HepG2 (cell line): ENCODE measurements at regions not wholly inside any gene's neighbourhood (a gene's known extent, or its start where the extent isn't known, plus 50 kb on each side); places are given as distances from the start of the nearest gene placed in this dataset.

Experiments used
- ATAC-seq: fragments of 200-7000 bp; cut with Tn5 transposase; 3 replicates; pipeline ENCODE4 v1.9.1; 2020; ENCODE audit warnings: mild to moderate bottlenecking, moderate library complexity
- BruUV-seq: library from RNA; stranded (reverse); fragments of 400-500 nt; replicated peaks from 2 replicates; lab custom pipeline; 2021; lab: Mats Ljungman, UMichigan
- CTCF ChIA-PET: fragments of 300-600 bp; formaldehyde crosslinking; extraction: SDS; loops from one replicate; lab custom pipeline; 2021; ENCODE audit warnings: low total read pairs, inconsistent platforms, low intra/inter-chr PET ratio; lab: Yijun Ruan, JAX
- POLR2A ChIA-PET: fragments of 350-600 bp; sonication (Branson Sonifier 250); formaldehyde crosslinking; loops from one replicate; lab custom pipeline; 2020; ENCODE audit warnings: antibody characterized with exemption, inconsistent platforms; lab: Yijun Ruan, JAX
- DNase-seq: peaks from one replicate; pipeline ENCODE4 v3.0.0-alpha.2; 2015; ENCODE audit warnings: low spot score
- FAIRE-seq: peaks from 3 replicates; lab custom pipeline; 2011; peaks lifted over from hg19 to GRCh38; lab: Jason Lieb, UNC
- H2AFZ ChIP-seq: one replicate; pipeline ENCODE4 v1.6.1; 2011; ENCODE audit warnings: low read length, inconsistent platforms
- H3K27ac ChIP-seq: fragments of 300-600 bp; 3 replicates; pipeline ENCODE4 v1.8.0; 2011; ENCODE audit warnings: mixed run types, mild to moderate bottlenecking, mixed read lengths, low read length, inconsistent platforms; ENCODE audit not compliant: insufficient read depth; ENCODE audit errors: extremely low read length
- H3K27me3 ChIP-seq, 2 experiments: fragments of 200-600 bp in 1 of 2; 2 replicates in 1 of 2; 3 replicates in 1 of 2; pipeline versions ENCODE4 v1.6.0 to v1.8.0; 2011; ENCODE audit warnings: low read length in 2 of 2, mild to moderate bottlenecking in 2 of 2, moderate library complexity in 2 of 2, inconsistent platforms in 1 of 2; ENCODE audit not compliant: insufficient read depth in 2 of 2, control insufficient read depth in 1 of 2
- H3K36me3 ChIP-seq, 2 experiments: fragments of 200-600 bp in 1 of 2; replicated peaks in 1 of 2; 2 replicates in 1 of 2; 3 replicates in 1 of 2; pipeline versions ENCODE4 v1.5.1 to v1.8.0; 2011; ENCODE audit warnings: low read length in 2 of 2, inconsistent platforms in 1 of 2; ENCODE audit not compliant: insufficient read depth in 2 of 2, control insufficient read depth in 1 of 2
- H3K4me1 ChIP-seq: 2 replicates; pipeline ENCODE4 v1.5.1; 2012; ENCODE audit warnings: low read length, inconsistent platforms; ENCODE audit not compliant: insufficient read depth
- H3K4me2 ChIP-seq: 2 replicates; pipeline ENCODE4 v1.6.0; 2011; ENCODE audit warnings: low read depth, low read length, inconsistent platforms
- H3K4me3 ChIP-seq, 3 experiments: fragments of 200-600 bp in 1 of 3; sonication (generic), shearing (Covaris generic) in 1 of 3; replicated peaks in 1 of 3; 2 replicates each; pipeline ENCODE4 v1.5.1; 2011 to 2016; ENCODE audit warnings: low read length in 3 of 3, inconsistent platforms in 2 of 3, low read depth in 2 of 3, mild to moderate bottlenecking in 2 of 3, control low read depth in 1 of 3, mixed read lengths in 1 of 3; ENCODE audit not compliant: insufficient read depth in 1 of 3
- H3K79me2 ChIP-seq: one replicate; pipeline ENCODE4 v1.6.1; 2011; ENCODE audit warnings: low read length, inconsistent platforms; ENCODE audit not compliant: insufficient read depth
- H3K9ac ChIP-seq: 2 replicates; pipeline ENCODE4 v1.6.0; 2011; ENCODE audit warnings: mild to moderate bottlenecking, low read depth, low read length, inconsistent platforms; ENCODE audit not compliant: insufficient read depth
- H3K9me3 ChIP-seq: 2 replicates; pipeline ENCODE4 v1.5.1; 2012; ENCODE audit warnings: mild to moderate bottlenecking, low read length
- H4K20me1 ChIP-seq: 2 replicates; pipeline ENCODE4 v1.6.0; 2011; ENCODE audit warnings: inconsistent platforms, mild to moderate bottlenecking, low read length, moderate library complexity; ENCODE audit not compliant: insufficient read depth
- KAT8 ChIP-seq: IDR thresholded peaks from 2 replicates; pipeline ENCODE4 v1.6.1; 2016; ENCODE audit warnings: missing genetic modification reagents, missing compliant biosample characterization
- MEIS1 ChIP-seq: sonication (generic); formaldehyde crosslinking; IDR thresholded peaks from 2 replicates; pipeline ENCODE4 v1.9.0; 2021; ENCODE audit warnings: mild to moderate bottlenecking, missing genetic modification reagents, moderate library complexity, borderline replicate concordance
- PCBP2 ChIP-seq: fragments of 200-400 bp; formaldehyde crosslinking; optimal IDR thresholded peaks from 2 replicates; pipeline ENCODE3; 2018; ENCODE audit warnings: low read length, low read depth; ENCODE audit not compliant: poor library complexity, severe bottlenecking
- RFXANK ChIP-seq: IDR thresholded peaks from 2 replicates; pipeline ENCODE4 v1.6.1; 2016
- ZNF563 ChIP-seq: sonication (generic); formaldehyde crosslinking; IDR thresholded peaks from 2 replicates; pipeline ENCODE4 v1.8.0; 2022; ENCODE audit warnings: mild to moderate bottlenecking, moderate library complexity, missing genetic modification reagents
- ZNF572 ChIP-seq: sonication (generic); formaldehyde crosslinking; IDR thresholded peaks from 2 replicates; pipeline ENCODE4 v1.5.1; 2020; ENCODE audit warnings: mild to moderate bottlenecking, missing genetic modification reagents
- ZSCAN21 ChIP-seq: sonication (generic); formaldehyde crosslinking; IDR thresholded peaks from 2 replicates; pipeline ENCODE4 v1.8.0; 2022; ENCODE audit warnings: mild to moderate bottlenecking, missing genetic modification reagents, moderate library complexity, borderline replicate concordance
- ZSCAN22 ChIP-seq: sonication (generic); formaldehyde crosslinking; IDR thresholded peaks from 2 replicates; pipeline ENCODE4 v1.4.0; 2020; ENCODE audit warnings: mild to moderate bottlenecking, missing genetic modification reagents
- WGBS: methylation state at CpG from one replicate; pipeline ENCODE4 v1.1.6; 2017; ENCODE audit warnings: low lambda C conversion rate; 5-methylcytosine and 5-hydroxymethylcytosine counted together
- in situ Hi-C: cut with HindIII; loops from 2 replicates; pipeline ENCODE4 v1.10.0; 2017; ENCODE audit warnings: low pct_unique_long_range_greater_than_20kb; ENCODE audit not compliant: extremely low pct_ligation_motif_present
- intact Hi-C: fragments of 100-400 bp; cut with micrococcal nuclease; formaldehyde crosslinking; loops from one replicate; pipeline ENCODE4 v1.10.0; 2022; ENCODE audit not compliant: unreplicated experiment
- TF ChIP-seq, protein P1 (sequence below): sonication (generic); formaldehyde crosslinking; IDR thresholded peaks from 2 replicates; pipeline ENCODE4 v1.5.0; 2020; ENCODE audit warnings: missing genetic modification reagents

DNA sequence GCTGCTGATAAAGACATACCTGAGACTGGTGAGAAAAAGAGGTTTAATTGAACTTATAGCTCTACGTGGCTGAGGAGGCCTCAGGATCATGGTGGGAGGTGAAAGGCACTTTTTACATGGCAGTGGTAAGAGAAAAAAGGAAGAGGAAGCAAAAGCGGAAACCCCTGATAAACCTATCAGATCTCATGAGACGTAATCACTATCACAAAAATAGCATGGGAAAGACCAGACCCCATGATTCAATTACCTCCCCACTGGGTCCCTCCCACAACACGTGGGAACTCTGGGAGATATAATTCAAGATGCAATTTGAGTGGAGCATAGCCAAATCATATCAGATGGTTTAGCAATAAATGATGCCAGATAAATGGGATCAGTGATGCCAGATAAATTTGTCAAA, 892.0 kb upstream of the CELF2 start (continued):
- TF ChIP-seq RFXANK (CRISPR knock-in tag) (no peak), PCBP2 (no peak), MEIS1 (no peak), ZSCAN21 (CRISPR knock-in tag) (no peak), KAT8 (CRISPR knock-in tag) (no peak)
- TF ChIP-seq, protein P1, sequence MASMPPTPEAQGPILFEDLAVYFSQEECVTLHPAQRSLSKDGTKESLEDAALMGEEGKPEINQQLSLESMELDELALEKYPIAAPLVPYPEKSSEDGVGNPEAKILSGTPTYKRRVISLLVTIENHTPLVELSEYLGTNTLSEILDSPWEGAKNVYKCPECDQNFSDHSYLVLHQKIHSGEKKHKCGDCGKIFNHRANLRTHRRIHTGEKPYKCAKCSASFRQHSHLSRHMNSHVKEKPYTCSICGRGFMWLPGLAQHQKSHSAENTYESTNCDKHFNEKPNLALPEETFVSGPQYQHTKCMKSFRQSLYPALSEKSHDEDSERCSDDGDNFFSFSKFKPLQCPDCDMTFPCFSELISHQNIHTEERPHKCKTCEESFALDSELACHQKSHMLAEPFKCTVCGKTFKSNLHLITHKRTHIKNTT (CRISPR knock-in tag): no peak

DNA sequence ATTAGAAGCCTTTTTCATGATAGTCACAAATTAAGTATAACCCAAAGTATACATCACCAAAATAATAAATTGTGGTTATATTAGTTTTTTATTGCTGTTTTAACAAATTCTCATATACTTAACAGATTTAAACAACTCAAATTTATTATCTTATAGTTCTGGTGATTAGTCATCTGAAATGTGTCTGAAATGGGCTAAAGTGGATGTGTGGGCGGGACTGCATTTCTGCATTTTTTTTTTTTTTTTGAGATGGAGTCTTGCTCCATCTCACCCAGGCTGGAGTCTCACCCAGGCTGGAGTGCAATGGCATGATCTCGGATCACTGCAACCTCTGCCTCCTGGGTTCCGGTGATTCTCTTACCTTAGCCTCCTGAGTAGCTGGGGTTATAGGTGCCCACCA, 891.5 kb upstream of the CELF2 start:
- H3K36me3 ChIP-seq: no peaks in the 10 kb centered on the region
- 43% methylated on average over 3 of the region's 3 CpGs for WGBS
- H3K4me1 ChIP-seq: no peaks in the 10 kb centered on the region
- no peaks in the 10 kb centered on the region for H3K79me2 ChIP-seq
- ATAC-seq (no peak), FAIRE-seq (no peak), DNase-seq (no peak)
- no peaks in the 10 kb centered on the region for H4K20me1 ChIP-seq
- intact Hi-C loops (no loop called here), in situ Hi-C loops (no loop called here)
- no TSS peak for BruUV-seq
- no peak overlapping the region for H2AFZ ChIP-seq
- H3K9ac ChIP-seq: no peak overlapping the region
- no peak overlapping the region for H3K27ac ChIP-seq
- no peak overlapping the region for H3K4me3 ChIP-seq
- no peak overlapping the region for H3K4me2 ChIP-seq
- POLR2A ChIA-PET: no interaction called here
- CTCF ChIA-PET: no interaction called here
- H3K27me3 ChIP-seq: no peaks in the 10 kb centered on the region
- TF ChIP-seq ZSCAN22 (CRISPR knock-in tag): no peak
- no peak for TF ChIP-seq ZNF572 (CRISPR knock-in tag)
- no peak for TF ChIP-seq ZNF563 (CRISPR knock-in tag)
- H3K9me3 ChIP-seq: peaks cover 81% of the 10 kb centered on the region
